GM18499 (cell line): ENCODE measurements at regions not wholly inside any gene's neighbourhood (a gene's known extent, or its start where the extent isn't known, plus 50 kb on each side); places are given as distances from the start of the nearest gene placed in this dataset.
A peak's percentile ranks its signal among the peaks of the same experiment; 100 is the strongest.

ENCODE experiments used
- ATAC-seq: cut with Tn5 transposase; IDR thresholded peaks from one replicate; pipeline ENCODE4 v1.9.1; 2021; ENCODE audit warnings: moderate number of reproducible peaks; ENCODE audit not compliant: insufficient read depth, unreplicated experiment

GRCh38 chr2:146817613-146818012 is 1027.2 kb upstream of the ACVR2A start:
- no peak for ATAC-seq

- ATAC-seq, result no peak
These were observed 1029.9 kb upstream of the ACVR2A start for GRCh38 chr2:146814971-146815370.

- no peak for ATAC-seq
These were observed 1037.2 kb upstream of the ACVR2A start for GRCh38 chr2:146807568-146808168.

- ATAC-seq, result no peak
These were observed 1038.3 kb upstream of the ACVR2A start for GRCh38 chr2:146806364-146807005.

- ATAC-seq, result no peak
These were observed 1040.5 kb upstream of the ACVR2A start for GRCh38 chr2:146804288-146804687.

GRCh38 chr2:146801886-146802285 is 1042.9 kb upstream of the ACVR2A start:
- no peak for ATAC-seq

GRCh38 chr2:146786396-146786795 is 1058.4 kb upstream of the ACVR2A start:
- ATAC-seq, result no peak

- ATAC-seq, result no peak
These were observed 1059.7 kb upstream of the ACVR2A start for GRCh38 chr2:146785101-146785500.

- no peak for ATAC-seq
These were observed 1060.2 kb upstream of the ACVR2A start for GRCh38 chr2:146784602-146785001.

- ATAC-seq, result no peak
These were observed 1067.6 kb upstream of the ACVR2A start for GRCh38 chr2:146777181-146777580.

- ATAC-seq, result no peak
These were observed 1068.2 kb upstream of the ACVR2A start for GRCh38 chr2:146776596-146776995.

GRCh38 chr2:146771531-146771930 is 1073.3 kb upstream of the ACVR2A start:
- no peak for ATAC-seq

GRCh38 chr2:146764301-146764700 is 1080.5 kb upstream of the ACVR2A start:
- no peak for ATAC-seq

GRCh38 chr2:146762786-146763185 is 1082.0 kb upstream of the ACVR2A start:
- no peak for ATAC-seq

- no peak for ATAC-seq
These were observed 1090.2 kb upstream of the ACVR2A start for GRCh38 chr2:146754606-146755005.

- no peak for ATAC-seq
These were observed 1096.8 kb upstream of the ACVR2A start for GRCh38 chr2:146748046-146748445.

GRCh38 chr2:146741260-146741659 is 1103.6 kb upstream of the ACVR2A start:
- no peak for ATAC-seq

GRCh38 chr2:146734821-146735190 is 1110.0 kb upstream of the ACVR2A start:
- ATAC-seq, result no peak

GRCh38 chr2:146734042-146734820 is 1110.6 kb upstream of the ACVR2A start:
- peak; percentile 74 for ATAC-seq

- no peak for ATAC-seq
These were observed 1113.9 kb upstream of the ACVR2A start for GRCh38 chr2:146730882-146731281.

- no peak for ATAC-seq
These were observed 1123.3 kb upstream of the ACVR2A start for GRCh38 chr2:146721486-146721885.

GRCh38 chr2:146720170-146720569 is 1124.7 kb upstream of the ACVR2A start:
- no peak for ATAC-seq
